A673 (cell line): ENCODE measurements at regions not wholly inside any gene's neighbourhood (a gene's known extent, or its start where the extent isn't known, plus 50 kb on each side); places are given as distances from the start of the nearest gene placed in this dataset.

Source experiments
- BruUV-seq: library from RNA; stranded (reverse); fragments of 400-500 nt; replicated peaks from 2 replicates; lab custom pipeline; 2021; lab: Mats Ljungman, UMichigan
- CTCF ChIA-PET: fragments of 300-600 bp; sonication (Branson Sonifier 250); formaldehyde crosslinking; loops from one replicate; lab custom pipeline; 2022; ENCODE audit warnings: antibody characterized with exemption; lab: Charles Lee
- POLR2A ChIA-PET: fragments of 300-600 bp; sonication (Branson Sonifier 250); formaldehyde crosslinking; loops from one replicate; lab custom pipeline; 2022; ENCODE audit warnings: antibody characterized with exemption; ENCODE audit not compliant: low non-redundant PET; lab: Charles Lee
- DNase-seq: peaks from one replicate; pipeline ENCODE4 v3.0.0-alpha.2; 2015; ENCODE audit warnings: low spot score
- H3K27ac ChIP-seq: fragments of 200-600 bp; sonication (generic); 2 replicates; pipeline ENCODE4 v1.5.1; 2016; ENCODE audit warnings: mixed run types, low read depth, mild to moderate bottlenecking, mixed read lengths, antibody characterized with exemption, low read length; ENCODE audit not compliant: poor library complexity, severe bottlenecking
- H3K27me3 ChIP-seq: fragments of 200-600 bp; sonication (generic); replicated peaks from 2 replicates; pipeline ENCODE4 v1.6.1; 2017; ENCODE audit warnings: mixed run types, low read depth, mild to moderate bottlenecking, mixed read lengths, antibody characterized with exemption, low read length; ENCODE audit not compliant: insufficient read depth, poor library complexity
- H3K36me3 ChIP-seq: fragments of 200-600 bp; sonication (generic); 2 replicates; pipeline ENCODE4 v1.6.1; 2016; ENCODE audit warnings: mixed run types, mild to moderate bottlenecking, mixed read lengths, antibody characterized with exemption, low read length; ENCODE audit not compliant: insufficient read depth, poor library complexity, severe bottlenecking
- H3K4me1 ChIP-seq: fragments of 200-600 bp; sonication (generic); 2 replicates; pipeline ENCODE4 v1.6.1; 2017; ENCODE audit warnings: mixed run types, mild to moderate bottlenecking, mixed read lengths, antibody characterized with exemption, low read length; ENCODE audit not compliant: insufficient read depth, poor library complexity, severe bottlenecking
- H3K4me3 ChIP-seq: fragments of 200-600 bp; sonication (generic); 2 replicates; pipeline ENCODE4 v1.5.1; 2016; ENCODE audit warnings: low read depth, mixed run types, mild to moderate bottlenecking, mixed read lengths, low read length; ENCODE audit not compliant: poor library complexity, severe bottlenecking
- H3K9me3 ChIP-seq: fragments of 200-600 bp; sonication (generic); 2 replicates; pipeline ENCODE4 v1.6.1; 2016; ENCODE audit warnings: mixed run types, low read depth, mild to moderate bottlenecking, mixed read lengths, antibody characterized with exemption, low read length; ENCODE audit not compliant: poor library complexity, severe bottlenecking
- CTCF ChIP-seq: fragments of 300-800, 200-600 bp; sonication (generic); conservative IDR thresholded peaks from 2 replicates; pipeline ENCODE4 v1.5.1; 2017; ENCODE audit warnings: low read depth, mild to moderate bottlenecking, antibody characterized with exemption, low read length, moderate library complexity, mixed read lengths
- EZH2 ChIP-seq: fragments of 200-600 bp; sonication (generic); IDR thresholded peaks from 2 replicates; pipeline ENCODE4 v1.6.1; 2017; ENCODE audit warnings: borderline replicate concordance, low read depth, mild to moderate bottlenecking, mixed read lengths, antibody characterized with exemption, low read length; ENCODE audit not compliant: poor library complexity, severe bottlenecking
- intact Hi-C: fragments of 100-400 bp; cut with micrococcal nuclease; formaldehyde crosslinking; loops from one replicate; pipeline ENCODE4 v1.10.0; 2022; ENCODE audit not compliant: unreplicated experiment

GRCh38 chr14:40986655-40987054 lies 620.0 kb upstream of the LRFN5 start:
- CTCF ChIA-PET, result no interaction called here
- POLR2A ChIA-PET, result no interaction called here

GRCh38 chr14:40985584-40985983 lies 621.1 kb upstream of the LRFN5 start:
- no TSS peak for BruUV-seq
- H3K36me3 ChIP-seq, result no peaks in the 10 kb centered on the region
- POLR2A ChIA-PET, result no interaction called here

More at GRCh38 chr14:40986655-40987054, 620.0 kb upstream of the LRFN5 start:
- intact Hi-C loops, result no loop called here
- no peak overlapping the region for H3K4me3 ChIP-seq
- no peaks in the 10 kb centered on the region for H3K4me1 ChIP-seq
- H3K27me3 ChIP-seq, result no peaks in the 10 kb centered on the region
- DNase-seq, result no peak
- H3K9me3 ChIP-seq, result no peaks in the 10 kb centered on the region
- no peak for TF ChIP-seq EZH2
- TF ChIP-seq CTCF, result no peak
- no TSS peak for BruUV-seq
- H3K36me3 ChIP-seq, result no peaks in the 10 kb centered on the region
- no peak overlapping the region for H3K27ac ChIP-seq

GRCh38 chr14:40983604-40984003 lies 623.1 kb upstream of the LRFN5 start:
- DNase-seq, result no peak
- Histone ChIP-seq H3K27ac (no peak overlapping the region), H3K4me1 (no peaks in the 10 kb centered on the region), H3K4me3 (no peak overlapping the region), H3K27me3 (no peaks in the 10 kb centered on the region), H3K9me3 (no peaks in the 10 kb centered on the region), H3K36me3 (no peaks in the 10 kb centered on the region)
- ChIA-PET POLR2A (no interaction called here), CTCF (no interaction called here)
- intact Hi-C loops, result no loop called here
- no TSS peak for BruUV-seq
- no peak for TF ChIP-seq CTCF
- TF ChIP-seq EZH2, result no peak

More at GRCh38 chr14:40985584-40985983, 621.1 kb upstream of the LRFN5 start:
- Histone ChIP-seq H3K4me3 (no peak overlapping the region), H3K4me1 (no peaks in the 10 kb centered on the region), H3K27ac (no peak overlapping the region), H3K9me3 (no peaks in the 10 kb centered on the region), H3K27me3 (no peaks in the 10 kb centered on the region)
- intact Hi-C loops, result no loop called here
- TF ChIP-seq EZH2 (no peak), CTCF (no peak)
- CTCF ChIA-PET, result no interaction called here
- no peak for DNase-seq
